Endodermal cell (in vitro differentiated cells): ENCODE measurements at regions not wholly inside any gene's neighbourhood (a gene's known extent, or its start where the extent isn't known, plus 50 kb on each side); places are given as distances from the start of the nearest gene placed in this dataset.
A peak's percentile ranks its signal among the peaks of the same experiment; 100 is the strongest.

ENCODE experiments used
- DNase-seq: peaks from one replicate; pipeline ENCODE4 v3.0.0-alpha.2; 2017
- H3K27ac ChIP-seq: 2 replicates; pipeline ENCODE4 v1.5.1; 2013; ENCODE audit warnings: mild to moderate bottlenecking, low read depth, low read length, moderate library complexity
- H3K27me3 ChIP-seq: 2 replicates; pipeline ENCODE4 v1.6.1; 2013; ENCODE audit warnings: mild to moderate bottlenecking, low read length, moderate library complexity; ENCODE audit not compliant: insufficient read depth, control insufficient read depth, poor library complexity, severe bottlenecking
- H3K36me3 ChIP-seq: 2 replicates; pipeline ENCODE4 v1.7.0; 2013; ENCODE audit warnings: mild to moderate bottlenecking, low read length, moderate library complexity; ENCODE audit not compliant: control insufficient read depth, insufficient read depth
- H3K4me1 ChIP-seq: one replicate; pipeline ENCODE4 v1.7.0; 2013; ENCODE audit warnings: low read length; ENCODE audit not compliant: control insufficient read depth, insufficient read depth
- H3K4me3 ChIP-seq: 2 replicates; pipeline ENCODE4 v1.5.1; 2013; ENCODE audit warnings: mild to moderate bottlenecking, low read length, moderate library complexity
- H3K9ac ChIP-seq: 2 replicates; pipeline ENCODE4 v1.6.1; 2013; ENCODE audit warnings: mild to moderate bottlenecking, low read length, moderate library complexity; ENCODE audit not compliant: poor library complexity, severe bottlenecking; ENCODE audit errors: extremely low read depth
- H3K9me3 ChIP-seq: 2 replicates; pipeline ENCODE4 v1.6.1; 2013; ENCODE audit warnings: mild to moderate bottlenecking, low read length, moderate library complexity; ENCODE audit not compliant: control insufficient read depth
- H3K27ac Mint-ChIP-seq: 2 replicates; pipeline ENCODE4 v1.8.0; 2020; ENCODE audit warnings: mixed read lengths
- H3K27me3 Mint-ChIP-seq: 2 replicates; pipeline ENCODE4 v1.8.0; 2021; ENCODE audit warnings: mild to moderate bottlenecking, mixed read lengths; ENCODE audit not compliant: insufficient read depth
- H3K36me3 Mint-ChIP-seq: 2 replicates; pipeline ENCODE4 v1.8.0; 2020; ENCODE audit warnings: low read depth, mixed read lengths
- H3K4me1 Mint-ChIP-seq: 2 replicates; pipeline ENCODE4 v1.8.0; 2020; ENCODE audit warnings: mixed read lengths
- H3K4me3 Mint-ChIP-seq: 2 replicates; pipeline ENCODE4 v1.8.0; 2020; ENCODE audit warnings: mild to moderate bottlenecking, moderate library complexity, mixed read lengths
- H3K9me3 Mint-ChIP-seq: 2 replicates; pipeline ENCODE4 v1.8.0; 2020; ENCODE audit warnings: mild to moderate bottlenecking, mixed read lengths
- CTCF ChIP-seq: fragments of 200-600 bp; sonication (generic); conservative IDR thresholded peaks from 2 replicates; pipeline ENCODE4 v1.5.0; 2021; ENCODE audit warnings: antibody characterized with exemption, mild to moderate bottlenecking
- WGBS, 2 experiments: methylation state at CpG; one replicate each; pipeline versions ENCODE4 v1.1.5 to v1.1.7; 2013; ENCODE audit warnings: missing lambda C conversion rate in 2 of 2, mixed read lengths in 1 of 2; ENCODE audit not compliant: insufficient coverage in 1 of 2, insufficient read length in 1 of 2; 5-methylcytosine and 5-hydroxymethylcytosine counted together

- H3K36me3 ChIP-seq = no peaks in the 10 kb centered on the region
- no peaks in the 10 kb centered on the region for H3K9me3 ChIP-seq
- no peaks in the 10 kb centered on the region for H3K27me3 ChIP-seq
- H3K4me1 ChIP-seq = peaks cover 4% of the 10 kb centered on the region
- H3K36me3 Mint-ChIP-seq = no peaks in the 10 kb centered on the region
- H3K4me3 ChIP-seq = no peak overlapping the region
- peaks cover 36% of the 10 kb centered on the region for H3K4me1 Mint-ChIP-seq
- no peak for DNase-seq
- 93% methylated on average over 4 of the region's 4 CpGs; no CpG with 5 or more reads in 1 of the 2 experiments for WGBS, 2 experiments
- H3K9me3 Mint-ChIP-seq = no peaks in the 10 kb centered on the region
- no peak overlapping the region for H3K27ac ChIP-seq
- TF ChIP-seq CTCF = no peak
- H3K27ac Mint-ChIP-seq = no peak overlapping the region
- no peak overlapping the region for H3K9ac ChIP-seq
- no peaks in the 10 kb centered on the region for H3K27me3 Mint-ChIP-seq
- H3K4me3 Mint-ChIP-seq = no peak overlapping the region
Measured at GRCh38 chr1:222927031-222927430, 112.2 kb downstream of the DISP1 start.

- Histone ChIP-seq H3K9me3 (no peaks in the 10 kb centered on the region), H3K9ac (no peak overlapping the region), H3K27me3 (no peaks in the 10 kb centered on the region), H3K27ac (peak overlapping the region; percentile 27), H3K4me1 (peaks cover 4% of the 10 kb centered on the region), H3K4me3 (peak overlapping the region; percentile 13), H3K36me3 (no peaks in the 10 kb centered on the region)
- WGBS, 2 experiments = 0 to 9% methylated on average over 2 to 3 of the region's 3 CpGs
- no peaks in the 10 kb centered on the region for H3K36me3 Mint-ChIP-seq
- peak; percentile 20 for TF ChIP-seq CTCF
- peak overlapping the region; percentile 73 for H3K27ac Mint-ChIP-seq
- no peaks in the 10 kb centered on the region for H3K9me3 Mint-ChIP-seq
- H3K4me3 Mint-ChIP-seq = peak overlapping the region; percentile 25
- DNase-seq = peak; percentile 90
- H3K27me3 Mint-ChIP-seq = no peaks in the 10 kb centered on the region
- H3K4me1 Mint-ChIP-seq = peaks cover 36% of the 10 kb centered on the region
Measured at GRCh38 chr1:222928212-222928611, 113.4 kb downstream of the DISP1 start.

- Mint-ChIP-seq H3K4me1 (peaks cover 28% of the 10 kb centered on the region), H3K9me3 (no peaks in the 10 kb centered on the region), H3K36me3 (no peaks in the 10 kb centered on the region), H3K27me3 (no peaks in the 10 kb centered on the region), H3K4me3 (no peak overlapping the region), H3K27ac (no peak overlapping the region)
- H3K9ac ChIP-seq = no peak overlapping the region
- no peaks in the 10 kb centered on the region for H3K4me1 ChIP-seq
- H3K4me3 ChIP-seq = no peak overlapping the region
- TF ChIP-seq CTCF = no peak
- no peaks in the 10 kb centered on the region for H3K27me3 ChIP-seq
- no peaks in the 10 kb centered on the region for H3K36me3 ChIP-seq
- no peak for DNase-seq
- H3K9me3 ChIP-seq = no peaks in the 10 kb centered on the region
- H3K27ac ChIP-seq = no peak overlapping the region
Measured at GRCh38 chr1:222930070-222930469, 115.2 kb downstream of the DISP1 start.
